ENCODE measurements at regions not wholly inside any gene's neighbourhood (a gene's known extent, or its start where the extent isn't known, plus 50 kb on each side); places are given as distances from the start of the nearest gene placed in this dataset.
"Not testable (repeated sequence)": the region's sequence is repeated elsewhere in the genome, so short reads cannot be mapped to it uniquely, and the experiment has no call there.

- no peak for ATAC-seq
- TF ChIP-seq OSR1 (CRISPR knock-in tag; IDR thresholded peaks at IDR 0.05) (no peak), ZC3H10 (CRISPR knock-in tag; IDR thresholded peaks at IDR 0.05) (no peak), ZNF8 (CRISPR knock-in tag; IDR thresholded peaks at IDR 0.05) (no peak), ESRRG (CRISPR knock-in tag; IDR thresholded peaks at IDR 0.05) (no peak), ARNTL (CRISPR knock-in tag; IDR thresholded peaks at IDR 0.05; ENCODE audit: borderline replicate concordance, low read depth) (no peak), CSRNP3 (CRISPR knock-in tag; IDR thresholded peaks at IDR 0.05) (no peak), ZNF565 (CRISPR knock-in tag; conservative IDR thresholded peaks at IDR 0.05; ENCODE audit: low read depth) (no peak), TCF4 (CRISPR knock-in tag; IDR thresholded peaks at IDR 0.05; ENCODE audit: borderline replicate concordance) (no peak), PATZ1 (CRISPR knock-in tag; IDR thresholded peaks at IDR 0.05; ENCODE audit: borderline replicate concordance) (no peak), BACH2 (CRISPR knock-in tag; IDR thresholded peaks at IDR 0.05; ENCODE audit: borderline replicate concordance) (no peak), TOX (CRISPR knock-in tag; IDR thresholded peaks at IDR 0.05; ENCODE audit: borderline replicate concordance) (no peak), ZFP3 (CRISPR knock-in tag; IDR thresholded peaks at IDR 0.05) (no peak), ISL1 (CRISPR knock-in tag; IDR thresholded peaks at IDR 0.05) (no peak), ZNF70 (CRISPR knock-in tag; IDR thresholded peaks at IDR 0.05) (no peak), TSHZ2 (CRISPR knock-in tag; IDR thresholded peaks at IDR 0.05) (no peak), CSDC2 (CRISPR knock-in tag; IDR thresholded peaks at IDR 0.05) (no peak)
These were observed 756.1 kb upstream of the EPHA7 start for GRCh38 chr6:94175465-94175864.

- TF ChIP-seq ZNF565 (CRISPR knock-in tag; conservative IDR thresholded peaks at IDR 0.05; ENCODE audit: low read depth) (no peak), PPARA (CRISPR knock-in tag; IDR thresholded peaks at IDR 0.05; ENCODE audit: borderline replicate concordance) (no peak), SNAI2 (CRISPR knock-in tag; IDR thresholded peaks at IDR 0.05) (no peak), TOX (CRISPR knock-in tag; IDR thresholded peaks at IDR 0.05; ENCODE audit: borderline replicate concordance) (no peak), ZFP30 (CRISPR knock-in tag; IDR thresholded peaks at IDR 0.05) (no peak), RARB (CRISPR knock-in tag; IDR thresholded peaks at IDR 0.05) (no peak), ESRRG (CRISPR knock-in tag; IDR thresholded peaks at IDR 0.05) (no peak)
- no peak for ATAC-seq
These were observed 744.5 kb upstream of the EPHA7 start for GRCh38 chr6:94163877-94164276.

- TF ChIP-seq ESRRG (CRISPR knock-in tag; IDR thresholded peaks at IDR 0.05) (no peak), SNAI2 (CRISPR knock-in tag; IDR thresholded peaks at IDR 0.05) (no peak), ZC3H10 (CRISPR knock-in tag; IDR thresholded peaks at IDR 0.05) (no peak)
- no peak for ATAC-seq
These were observed 731.5 kb upstream of the EPHA7 start for GRCh38 chr6:94150886-94151285.

- ATAC-seq: no peak
- TF ChIP-seq TCF4 (CRISPR knock-in tag; IDR thresholded peaks at IDR 0.05; ENCODE audit: borderline replicate concordance): no peak
- no peak for TF ChIP-seq ZNF8 (CRISPR knock-in tag; IDR thresholded peaks at IDR 0.05)
- TF ChIP-seq PATZ1 (CRISPR knock-in tag; IDR thresholded peaks at IDR 0.05; ENCODE audit: borderline replicate concordance): no peak
- no peak for TF ChIP-seq ESRRG (CRISPR knock-in tag; IDR thresholded peaks at IDR 0.05)
- no peak for TF ChIP-seq GLIS3 (CRISPR knock-in tag; IDR thresholded peaks at IDR 0.05)
- TF ChIP-seq ZFP30 (CRISPR knock-in tag; IDR thresholded peaks at IDR 0.05): no peak
- TF ChIP-seq TOX (CRISPR knock-in tag; IDR thresholded peaks at IDR 0.05; ENCODE audit: borderline replicate concordance): no peak
These were observed 725.4 kb upstream of the EPHA7 start for GRCh38 chr6:94144807-94145206.

GRCh38 chr6:94137178-94137577 lies 717.8 kb upstream of the EPHA7 start:
- not testable (repeated sequence) for ATAC-seq

Measured in SK-N-SH treated with all-trans-retinoic acid at 6 μM for 48 hours (cell line).